Fibroblast of skin of scalp (primary cell): ENCODE measurements at regions not wholly inside any gene's neighbourhood (a gene's known extent, or its start where the extent isn't known, plus 50 kb on each side); places are given as distances from the start of the nearest gene placed in this dataset.
"Not testable (repeated sequence)": the region's sequence is repeated elsewhere in the genome, so short reads cannot be mapped to it uniquely, and the experiment has no call there.

Experiments used
- DNase-seq: peaks from one replicate; pipeline ENCODE4 v3.0.0-alpha.2; 2013

- peak; percentile 95 for DNase-seq
Observed at GRCh38 chr12:42756841-42757623, 167.5 kb upstream of the PRICKLE1 start.

GRCh38 chr12:42750356-42750755, 160.8 kb upstream of the PRICKLE1 start:
- DNase-seq = no peak

GRCh38 chr12:42749239-42749638, 159.7 kb upstream of the PRICKLE1 start:
- DNase-seq = no peak

GRCh38 chr12:42744539-42745182, 155.1 kb upstream of the PRICKLE1 start:
- DNase-seq = peak; percentile 45

- no peak for DNase-seq
Observed at GRCh38 chr12:42742716-42743115, 153.2 kb upstream of the PRICKLE1 start.

GRCh38 chr12:42741771-42742510, 152.4 kb upstream of the PRICKLE1 start:
- peak; percentile 31 for DNase-seq

- DNase-seq = no peak
Observed at GRCh38 chr12:42741091-42741490, 151.5 kb upstream of the PRICKLE1 start.

- DNase-seq = no peak
Observed at GRCh38 chr12:42737398-42737797, 147.9 kb upstream of the PRICKLE1 start.

GRCh38 chr12:42735861-42736361, 146.4 kb upstream of the PRICKLE1 start:
- DNase-seq = no peak

GRCh38 chr12:42733911-42734310, 144.4 kb upstream of the PRICKLE1 start:
- no peak for DNase-seq

GRCh38 chr12:42732908-42733411, 143.4 kb upstream of the PRICKLE1 start:
- DNase-seq = no peak

GRCh38 chr12:42730291-42730690, 140.7 kb upstream of the PRICKLE1 start:
- peak; percentile 62 for DNase-seq

- no peak for DNase-seq
Observed at GRCh38 chr12:42729535-42729900, 140.0 kb upstream of the PRICKLE1 start.

- DNase-seq = no peak
Observed at GRCh38 chr12:42728770-42729534, 139.4 kb upstream of the PRICKLE1 start.

- DNase-seq = no peak
Observed at GRCh38 chr12:42728287-42728686, 138.7 kb upstream of the PRICKLE1 start.

- peak; percentile 72 for DNase-seq
Observed at GRCh38 chr12:42725809-42726208, 136.3 kb upstream of the PRICKLE1 start.

- DNase-seq = peak; percentile 91
Observed at GRCh38 chr12:42716491-42716891, 126.9 kb upstream of the PRICKLE1 start.

GRCh38 chr12:42713566-42713965, 124.0 kb upstream of the PRICKLE1 start:
- DNase-seq = not testable (repeated sequence)

GRCh38 chr12:42708374-42708773, 118.8 kb upstream of the PRICKLE1 start:
- not testable (repeated sequence) for DNase-seq

GRCh38 chr12:42707312-42708226, 118.0 kb upstream of the PRICKLE1 start:
- no peak for DNase-seq

GRCh38 chr12:42706321-42706720, 116.8 kb upstream of the PRICKLE1 start:
- DNase-seq = no peak
